IPS DF 6.9 (cell line): ENCODE measurements at regions not wholly inside any gene's neighbourhood (a gene's known extent, or its start where the extent isn't known, plus 50 kb on each side); places are given as distances from the start of the nearest gene placed in this dataset.

Source experiments
- DNase-seq: peaks from one replicate; pipeline ENCODE4 v3.0.0-alpha.2; 2013; ENCODE audit warnings: low read depth, low spot score
- H3K27ac ChIP-seq: one replicate; pipeline ENCODE4 v1.5.1; 2013; ENCODE audit warnings: low read length, control low read depth
- H3K27me3 ChIP-seq: 2 replicates; pipeline ENCODE4 v1.6.1; 2013; ENCODE audit warnings: mild to moderate bottlenecking, low read length; ENCODE audit not compliant: control insufficient read depth, insufficient read depth
- H3K36me3 ChIP-seq: 2 replicates; pipeline ENCODE4 v1.6.1; 2013; ENCODE audit warnings: low read length; ENCODE audit not compliant: control insufficient read depth, insufficient read depth
- H3K4me1 ChIP-seq: 2 replicates; pipeline ENCODE4 v1.6.1; 2013; ENCODE audit warnings: low read length; ENCODE audit not compliant: control insufficient read depth, insufficient read depth
- H3K4me3 ChIP-seq: 2 replicates; pipeline ENCODE4 v1.5.1; 2013; ENCODE audit warnings: mild to moderate bottlenecking, low read length
- H3K9me3 ChIP-seq: 2 replicates; pipeline ENCODE4 v1.6.1; 2013; ENCODE audit warnings: low read length, inconsistent platforms; ENCODE audit not compliant: control insufficient read depth, insufficient read depth
- WGBS: extraction: QIAGEN DNeasy Blood & Tissue Kit; methylation state at CpG from one replicate; pipeline ENCODE4 v1.1.7; 2013; ENCODE audit warnings: mixed read lengths, missing lambda C conversion rate; ENCODE audit not compliant: insufficient read length, insufficient coverage; 5-methylcytosine and 5-hydroxymethylcytosine counted together

- WGBS = no CpG with 5 or more reads among the region's 8 CpGs
- no peak for DNase-seq
Observed at GRCh38 chr10:111131168-111131799, 54.5 kb downstream of the ADRA2A start.

GRCh38 chr10:111137007-111137406, 60.2 kb downstream of the ADRA2A start:
- DNase-seq = peak; percentile 75

More at GRCh38 chr10:111131168-111131799, 54.5 kb downstream of the ADRA2A start:
- Histone ChIP-seq H3K27me3 (no peaks in the 10 kb centered on the region), H3K4me1 (peaks cover 2% of the 10 kb centered on the region), H3K4me3 (no peak overlapping the region), H3K27ac (no peak overlapping the region), H3K36me3 (no peaks in the 10 kb centered on the region), H3K9me3 (no peaks in the 10 kb centered on the region)

GRCh38 chr10:111137587-111137986, 60.8 kb downstream of the ADRA2A start:
- Histone ChIP-seq H3K27me3 (no peaks in the 10 kb centered on the region), H3K27ac (no peak overlapping the region), H3K9me3 (no peaks in the 10 kb centered on the region), H3K4me3 (no peak overlapping the region), H3K36me3 (no peaks in the 10 kb centered on the region), H3K4me1 (peaks cover 7% of the 10 kb centered on the region; the same call in 1 of the 2 replicates)
- DNase-seq = no peak
- WGBS = no CpG with 5 or more reads among the region's 4 CpGs

More at GRCh38 chr10:111137007-111137406, 60.2 kb downstream of the ADRA2A start:
- H3K4me3 ChIP-seq = no peak overlapping the region
- H3K27ac ChIP-seq = no peak overlapping the region
- H3K4me1 ChIP-seq = peaks cover 7% of the 10 kb centered on the region; the same call in 1 of the 2 replicates
- no peaks in the 10 kb centered on the region for H3K27me3 ChIP-seq
- no peaks in the 10 kb centered on the region for H3K36me3 ChIP-seq
- H3K9me3 ChIP-seq = no peaks in the 10 kb centered on the region
- WGBS = no CpG with 5 or more reads among the region's 6 CpGs

- no peak overlapping the region for H3K4me3 ChIP-seq
- DNase-seq = no peak
- no peaks in the 10 kb centered on the region for H3K36me3 ChIP-seq
- no peaks in the 10 kb centered on the region for H3K9me3 ChIP-seq
- no peak overlapping the region for H3K27ac ChIP-seq
- WGBS = no CpG with 5 or more reads among the region's 7 CpGs
- no peaks in the 10 kb centered on the region for H3K27me3 ChIP-seq
- H3K4me1 ChIP-seq = peaks cover 7% of the 10 kb centered on the region; the same call in 1 of the 2 replicates
Observed at GRCh38 chr10:111138544-111138943, 61.7 kb downstream of the ADRA2A start.

- Histone ChIP-seq H3K4me1 (peaks cover 7% of the 10 kb centered on the region; the same call in 1 of the 2 replicates), H3K27ac (no peak overlapping the region), H3K9me3 (no peaks in the 10 kb centered on the region), H3K36me3 (no peaks in the 10 kb centered on the region), H3K27me3 (no peaks in the 10 kb centered on the region), H3K4me3 (no peak overlapping the region)
- DNase-seq = no peak
- no CpG with 5 or more reads among the region's 14 CpGs for WGBS
Observed at GRCh38 chr10:111139567-111139966, 62.7 kb downstream of the ADRA2A start.

- no peaks in the 10 kb centered on the region for H3K9me3 ChIP-seq
- no peaks in the 10 kb centered on the region for H3K27me3 ChIP-seq
- H3K36me3 ChIP-seq = no peaks in the 10 kb centered on the region
- peaks cover 4% of the 10 kb centered on the region; the same call in 1 of the 2 replicates for H3K4me1 ChIP-seq
- H3K27ac ChIP-seq = no peak overlapping the region
- H3K4me3 ChIP-seq = no peak overlapping the region
- WGBS = no CpG with 5 or more reads among the region's 9 CpGs
- DNase-seq = no peak
Observed at GRCh38 chr10:111142092-111142768, 65.4 kb downstream of the ADRA2A start.

GRCh38 chr10:111146025-111146640, 69.3 kb downstream of the ADRA2A start:
- no peaks in the 10 kb centered on the region for H3K36me3 ChIP-seq
- no peaks in the 10 kb centered on the region for H3K9me3 ChIP-seq
- no peak overlapping the region for H3K27ac ChIP-seq
- WGBS = no CpG with 5 or more reads among the region's 2 CpGs
- no peaks in the 10 kb centered on the region for H3K4me1 ChIP-seq
- no peak overlapping the region for H3K4me3 ChIP-seq
- no peaks in the 10 kb centered on the region for H3K27me3 ChIP-seq
- no peak for DNase-seq

- Histone ChIP-seq H3K9me3 (no peaks in the 10 kb centered on the region), H3K4me3 (no peak overlapping the region), H3K4me1 (no peaks in the 10 kb centered on the region), H3K27me3 (no peaks in the 10 kb centered on the region), H3K36me3 (no peaks in the 10 kb centered on the region), H3K27ac (no peak overlapping the region)
- no CpG with 5 or more reads among the region's 6 CpGs for WGBS
- DNase-seq = no peak
Observed at GRCh38 chr10:111148025-111148424, 71.2 kb downstream of the ADRA2A start.

- Histone ChIP-seq H3K9me3 (no peaks in the 10 kb centered on the region), H3K36me3 (no peaks in the 10 kb centered on the region), H3K27me3 (no peaks in the 10 kb centered on the region), H3K4me1 (no peaks in the 10 kb centered on the region), H3K4me3 (no peak overlapping the region), H3K27ac (no peak overlapping the region)
- WGBS = no CpG with 5 or more reads among the region's 7 CpGs
- no peak for DNase-seq
Observed at GRCh38 chr10:111148440-111148839, 71.6 kb downstream of the ADRA2A start.

GRCh38 chr10:111150691-111151090, 73.9 kb downstream of the ADRA2A start:
- H3K4me1 ChIP-seq = no peaks in the 10 kb centered on the region
- no peaks in the 10 kb centered on the region for H3K27me3 ChIP-seq
- DNase-seq = no peak
- no peak overlapping the region for H3K27ac ChIP-seq
- H3K36me3 ChIP-seq = no peaks in the 10 kb centered on the region
- no CpG with 5 or more reads among the region's 7 CpGs for WGBS
- H3K4me3 ChIP-seq = no peak overlapping the region
- no peaks in the 10 kb centered on the region for H3K9me3 ChIP-seq
